ENCODE measurements at regions not wholly inside any gene's neighbourhood (a gene's known extent, or its start where the extent isn't known, plus 50 kb on each side); places are given as distances from the start of the nearest gene placed in this dataset.

- H3K36me3 Mint-ChIP-seq = peaks cover 2% of the 10 kb centered on the region
- H3K9me3 Mint-ChIP-seq = no peaks in the 10 kb centered on the region
- ATAC-seq (ENCODE audit: low read depth) = no peak
- no peak for DNase-seq
- POLR2A ChIA-PET = no interaction called here
- H3K27ac Mint-ChIP-seq = no peak overlapping the region
- no peaks in the 10 kb centered on the region for H3K27me3 Mint-ChIP-seq
- peaks cover 4% of the 10 kb centered on the region for H3K4me1 Mint-ChIP-seq
- no peak overlapping the region for H3K4me3 Mint-ChIP-seq
These were observed 87.5 kb downstream of the DUSP6 start for GRCh38 chr12:89264837-89265236.

GRCh38 chr12:89263900-89264299 lies 88.4 kb downstream of the DUSP6 start:
- peaks cover 7% of the 10 kb centered on the region for H3K36me3 Mint-ChIP-seq
- no peak overlapping the region for H3K27ac Mint-ChIP-seq
- DNase-seq (no peak), ATAC-seq (ENCODE audit: low read depth) (no peak)
- no peaks in the 10 kb centered on the region for H3K27me3 Mint-ChIP-seq
- peaks cover 1% of the 10 kb centered on the region for H3K9me3 Mint-ChIP-seq
- POLR2A ChIA-PET = no interaction called here
- no peak overlapping the region for H3K4me3 Mint-ChIP-seq
- H3K4me1 Mint-ChIP-seq = peaks cover 4% of the 10 kb centered on the region

DNA sequence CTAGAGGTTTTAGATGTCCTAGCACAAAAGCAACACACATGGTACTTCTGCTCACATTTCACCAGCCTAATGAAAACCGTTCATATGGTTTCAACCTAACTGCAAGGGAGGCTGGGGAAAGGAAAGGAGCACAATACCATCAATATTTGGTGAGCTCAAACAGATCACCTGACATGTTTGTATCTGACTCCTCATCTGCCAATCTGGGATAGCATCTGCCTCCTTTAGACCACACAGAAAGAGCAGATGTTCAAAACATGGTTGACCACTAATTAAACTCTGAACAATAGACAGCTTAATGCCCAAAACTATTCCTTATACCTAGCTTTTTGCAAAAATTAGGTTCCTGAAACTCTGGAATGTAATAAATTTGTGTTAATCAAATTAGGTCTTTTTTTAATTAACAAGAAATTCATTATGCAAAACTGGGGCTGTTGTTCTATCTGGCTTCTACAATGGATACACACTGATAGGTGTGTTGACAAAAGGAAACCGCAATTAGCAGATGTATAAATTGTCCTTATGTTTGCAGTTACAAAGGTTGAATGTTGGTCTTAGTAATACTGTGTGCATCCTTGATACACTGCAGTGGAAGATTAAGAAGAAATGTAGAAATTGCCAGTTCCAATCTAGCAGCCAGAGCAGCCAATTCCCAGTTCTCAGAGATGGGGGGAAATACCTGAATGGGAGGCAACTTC lies 89.3 kb downstream of the DUSP6 start:
- POLR2A ChIA-PET = interaction anchor here (1.3 kb wide), 1 partner anchor 17 kb away, joined by 5 read pairs; no protein-coding TSS in a partner anchor
- DNase-seq (no peak), ATAC-seq (ENCODE audit: low read depth) (no peak)
- H3K36me3 Mint-ChIP-seq = peaks cover 13% of the 10 kb centered on the region
- H3K4me1 Mint-ChIP-seq = peaks cover 4% of the 10 kb centered on the region
- H3K27me3 Mint-ChIP-seq = no peaks in the 10 kb centered on the region
- H3K4me3 Mint-ChIP-seq = no peak overlapping the region
- peaks cover 9% of the 10 kb centered on the region for H3K9me3 Mint-ChIP-seq
- no peak overlapping the region for H3K27ac Mint-ChIP-seq

DNA sequence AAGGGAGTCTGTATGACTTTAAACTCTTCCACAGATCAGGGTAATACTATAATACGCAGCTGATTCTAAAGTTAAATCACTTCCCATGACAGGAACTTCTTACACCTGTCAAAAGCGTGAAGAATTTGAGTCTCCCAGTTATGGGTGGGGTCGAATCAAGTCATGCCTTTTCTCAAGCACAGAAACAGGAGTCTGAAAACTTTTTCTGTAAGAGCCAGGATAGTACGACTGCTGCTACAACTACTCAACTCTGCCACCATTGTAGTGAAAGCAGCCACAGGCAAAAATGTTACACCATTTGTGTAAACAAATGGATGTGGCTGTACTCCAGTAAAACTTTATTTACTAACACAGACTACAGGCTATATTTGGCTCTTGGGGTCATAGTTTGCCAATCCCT lies 90.3 kb downstream of the DUSP6 start:
- DNase-seq = no peak
- no peaks in the 10 kb centered on the region for H3K27me3 Mint-ChIP-seq
- POLR2A ChIA-PET = interaction anchor here (1.3 kb wide), 1 partner anchor 16 kb away, joined by 5 read pairs; no protein-coding TSS in a partner anchor
- peaks cover 4% of the 10 kb centered on the region for H3K4me1 Mint-ChIP-seq
- H3K9me3 Mint-ChIP-seq = peaks cover 10% of the 10 kb centered on the region
- peaks cover 14% of the 10 kb centered on the region for H3K36me3 Mint-ChIP-seq
- no peak overlapping the region for H3K4me3 Mint-ChIP-seq
- ATAC-seq (ENCODE audit: low read depth) = no peak
- H3K27ac Mint-ChIP-seq = no peak overlapping the region

- DNase-seq (no peak), ATAC-seq (ENCODE audit: low read depth) (peak; percentile 42)
- POLR2A ChIA-PET = interaction anchor here (1.0 kb wide), 1 partner anchor 91 kb away, joined by 3 read pairs; no protein-coding TSS in a partner anchor
- Mint-ChIP-seq H3K27me3 (no peaks in the 10 kb centered on the region), H3K9me3 (peaks cover 10% of the 10 kb centered on the region), H3K27ac (no peak overlapping the region), H3K4me3 (no peak overlapping the region), H3K4me1 (peaks cover 4% of the 10 kb centered on the region), H3K36me3 (peaks cover 14% of the 10 kb centered on the region)
These were observed 91.3 kb downstream of the DUSP6 start for GRCh38 chr12:89260841-89261637.

- DNase-seq (no peak), ATAC-seq (ENCODE audit: low read depth) (no peak)
- Mint-ChIP-seq H3K4me3 (no peak overlapping the region), H3K27ac (no peak overlapping the region), H3K4me1 (peaks cover 3% of the 10 kb centered on the region), H3K27me3 (no peaks in the 10 kb centered on the region), H3K9me3 (peaks cover 12% of the 10 kb centered on the region), H3K36me3 (peaks cover 17% of the 10 kb centered on the region)
- POLR2A ChIA-PET = no interaction called here
These were observed 92.5 kb downstream of the DUSP6 start for GRCh38 chr12:89259821-89260220.

- no peak for ATAC-seq (ENCODE audit: low read depth)
These were observed 93.9 kb downstream of the DUSP6 start for GRCh38 chr12:89258240-89258969.

DNA sequence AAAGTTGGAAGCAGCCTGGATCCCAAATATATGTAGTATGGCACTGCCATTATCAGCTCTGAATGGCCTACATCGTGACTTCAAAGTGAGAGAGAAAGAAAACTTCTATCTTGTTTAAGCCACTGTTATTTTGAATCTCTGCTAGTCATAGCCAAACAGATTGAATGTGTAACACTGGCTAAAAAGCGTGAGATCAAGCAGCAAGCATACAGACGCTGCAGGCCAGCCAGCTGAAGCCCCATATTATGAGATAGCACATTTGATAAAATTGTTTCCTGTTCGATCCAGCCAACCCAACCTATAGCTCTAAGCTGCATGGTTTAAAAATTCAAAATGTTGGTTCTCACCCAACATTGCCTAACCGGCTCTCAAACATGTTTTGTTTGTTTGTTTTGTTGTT lies 95.0 kb downstream of the DUSP6 start:
- POLR2A ChIA-PET = no interaction called here
- ATAC-seq (ENCODE audit: low read depth) (no peak), DNase-seq (no peak)
- peaks cover 23% of the 10 kb centered on the region for H3K36me3 Mint-ChIP-seq
- no peak overlapping the region for H3K27ac Mint-ChIP-seq
- no peak overlapping the region for H3K4me3 Mint-ChIP-seq
- H3K27me3 Mint-ChIP-seq = peaks cover 2% of the 10 kb centered on the region
- peaks cover 8% of the 10 kb centered on the region for H3K4me1 Mint-ChIP-seq
- H3K9me3 Mint-ChIP-seq = peaks cover 16% of the 10 kb centered on the region

More at GRCh38 chr12:89258240-89258969, 93.9 kb downstream of the DUSP6 start:
- Mint-ChIP-seq H3K9me3 (peaks cover 16% of the 10 kb centered on the region), H3K4me1 (peaks cover 6% of the 10 kb centered on the region), H3K27me3 (no peaks in the 10 kb centered on the region), H3K27ac (no peak overlapping the region), H3K36me3 (peaks cover 20% of the 10 kb centered on the region), H3K4me3 (no peak overlapping the region)
- POLR2A ChIA-PET = no interaction called here
- no peak for DNase-seq

DNA sequence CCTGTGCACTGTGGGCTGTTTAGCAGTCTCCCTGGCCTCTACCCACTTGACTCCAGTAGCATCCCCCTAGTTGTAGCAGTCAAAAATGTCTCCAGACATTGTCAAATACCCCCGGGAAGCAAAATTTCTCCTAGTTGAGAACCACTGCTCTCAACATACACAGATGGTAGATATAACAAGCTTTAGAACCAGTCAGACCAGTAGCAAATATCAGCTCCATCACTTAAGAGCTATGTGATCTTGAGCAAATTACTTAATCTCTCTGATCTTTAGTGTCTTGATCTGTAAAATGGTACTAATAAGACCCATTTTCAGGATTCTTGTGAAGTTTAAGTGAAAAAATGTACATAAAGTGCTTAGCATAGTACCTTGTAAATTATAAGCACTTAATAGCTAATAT lies 96.2 kb downstream of the DUSP6 start:
- Mint-ChIP-seq H3K27me3 (peaks cover 2% of the 10 kb centered on the region), H3K4me3 (no peak overlapping the region), H3K4me1 (peaks cover 14% of the 10 kb centered on the region), H3K36me3 (peaks cover 22% of the 10 kb centered on the region), H3K27ac (no peak overlapping the region), H3K9me3 (peaks cover 16% of the 10 kb centered on the region)
- POLR2A ChIA-PET = no interaction called here
- DNase-seq (no peak), ATAC-seq (ENCODE audit: low read depth) (no peak)

GRCh38 chr12:89253488-89253887 lies 98.8 kb downstream of the DUSP6 start:
- DNase-seq (no peak), ATAC-seq (ENCODE audit: low read depth) (no peak)
- POLR2A ChIA-PET = no interaction called here
- Mint-ChIP-seq H3K27ac (no peak overlapping the region), H3K4me3 (no peak overlapping the region), H3K36me3 (peaks cover 18% of the 10 kb centered on the region), H3K9me3 (peaks cover 11% of the 10 kb centered on the region), H3K27me3 (peaks cover 2% of the 10 kb centered on the region), H3K4me1 (peaks cover 14% of the 10 kb centered on the region)

GRCh38 chr12:89252284-89252683 lies 100.0 kb downstream of the DUSP6 start:
- ATAC-seq (ENCODE audit: low read depth) = no peak
- peaks cover 14% of the 10 kb centered on the region for H3K36me3 Mint-ChIP-seq
- DNase-seq = no peak

GRCh38 chr12:89251342-89252271 lies 100.7 kb downstream of the DUSP6 start:
- H3K27ac Mint-ChIP-seq = no peak overlapping the region
- DNase-seq = no peak
- no peak overlapping the region for H3K4me3 Mint-ChIP-seq
- H3K36me3 Mint-ChIP-seq = peaks cover 14% of the 10 kb centered on the region
- H3K27me3 Mint-ChIP-seq = peaks cover 2% of the 10 kb centered on the region
- H3K4me1 Mint-ChIP-seq = peaks cover 15% of the 10 kb centered on the region
- H3K9me3 Mint-ChIP-seq = peaks cover 7% of the 10 kb centered on the region
- POLR2A ChIA-PET = no interaction called here
- ATAC-seq (ENCODE audit: low read depth) = no peak

More at GRCh38 chr12:89252284-89252683, 100.0 kb downstream of the DUSP6 start:
- Mint-ChIP-seq H3K9me3 (peaks cover 7% of the 10 kb centered on the region), H3K27ac (no peak overlapping the region), H3K4me1 (peaks cover 14% of the 10 kb centered on the region), H3K4me3 (no peak overlapping the region), H3K27me3 (peaks cover 2% of the 10 kb centered on the region)
- POLR2A ChIA-PET = no interaction called here

GRCh38 chr12:89250636-89251035 lies 101.7 kb downstream of the DUSP6 start:
- peaks cover 7% of the 10 kb centered on the region for H3K9me3 Mint-ChIP-seq
- H3K36me3 Mint-ChIP-seq = peaks cover 13% of the 10 kb centered on the region
- no peak overlapping the region for H3K4me3 Mint-ChIP-seq
- H3K27me3 Mint-ChIP-seq = peaks cover 2% of the 10 kb centered on the region
- H3K4me1 Mint-ChIP-seq = peaks cover 22% of the 10 kb centered on the region
- DNase-seq (no peak), ATAC-seq (ENCODE audit: low read depth) (no peak)
- POLR2A ChIA-PET = no interaction called here
- no peak overlapping the region for H3K27ac Mint-ChIP-seq

All from activated naive CD8-positive, alpha-beta T cell treated with anti-CD3 and anti-CD28 coated beads, Interleukin-2, amount 10 ng/mL, durations not matched to agents 7 days and 5 days (primary cell).